Suprapubic skin (tissue), 4 donors: ENCODE measurements at regions not wholly inside any gene's neighbourhood (a gene's known extent, or its start where the extent isn't known, plus 50 kb on each side); places are given as distances from the start of the nearest gene placed in this dataset.

Source experiments
- DNase-seq, 2 donors: peaks; one replicate each; pipeline ENCODE4 v3.0.0-alpha.2; 2019; ENCODE audit warnings: low spot score in 2 of 2
- H3K27ac ChIP-seq: fragments of 200-600 bp; sonication (generic); one replicate; pipeline ENCODE4 v1.5.1; 2019
- H3K27me3 ChIP-seq: fragments of 200-600 bp; sonication (generic); one replicate; pipeline ENCODE4 v1.5.1; 2019
- H3K36me3 ChIP-seq: fragments of 200-600 bp; sonication (generic); one replicate; pipeline ENCODE4 v1.5.1; 2019
- H3K4me1 ChIP-seq: fragments of 200-600 bp; sonication (generic); one replicate; pipeline ENCODE4 v1.5.1; 2019
- H3K4me3 ChIP-seq: fragments of 200-600 bp; sonication (generic); one replicate; pipeline ENCODE4 v1.5.1; 2019; ENCODE audit warnings: mild to moderate bottlenecking
- H3K9me3 ChIP-seq: fragments of 200-600 bp; sonication (generic); one replicate; pipeline ENCODE4 v1.5.1; 2019
- EP300 ChIP-seq: sonication (generic); formaldehyde crosslinking; IDR thresholded peaks from one replicate; pipeline ENCODE4 v1.6.1; 2017; ENCODE audit warnings: antibody characterized with exemption
- POLR2A ChIP-seq, 2 donors: fragments of 450-650 bp; IDR thresholded peaks; one replicate each; pipeline ENCODE4 v1.6.1; 2017; ENCODE audit warnings: antibody characterized with exemption in 2 of 2, mild to moderate bottlenecking in 2 of 2, moderate library complexity in 2 of 2
- POLR2AphosphoS5 ChIP-seq, 3 donors: sonication (generic); formaldehyde crosslinking; IDR thresholded peaks; one replicate each; pipeline ENCODE4 v1.6.1; 2017; ENCODE audit warnings: antibody characterized with exemption in 3 of 3
- WGBS: methylation state at CpG from one replicate; pipeline ENCODE4 v1.1.5; 2018; 5-methylcytosine and 5-hydroxymethylcytosine counted together
- TF ChIP-seq, protein P1 (sequence below), 2 donors: fragments of 200-600 bp in 1 of 2; fragments of 450-650 bp in 1 of 2; sonication (generic) in 1 of 2; IDR thresholded peaks; one replicate each; pipeline ENCODE4 v1.5.1; 2016 to 2019; ENCODE audit warnings: antibody characterized with exemption in 2 of 2, mild to moderate bottlenecking in 1 of 2, moderate library complexity in 1 of 2

DNA sequence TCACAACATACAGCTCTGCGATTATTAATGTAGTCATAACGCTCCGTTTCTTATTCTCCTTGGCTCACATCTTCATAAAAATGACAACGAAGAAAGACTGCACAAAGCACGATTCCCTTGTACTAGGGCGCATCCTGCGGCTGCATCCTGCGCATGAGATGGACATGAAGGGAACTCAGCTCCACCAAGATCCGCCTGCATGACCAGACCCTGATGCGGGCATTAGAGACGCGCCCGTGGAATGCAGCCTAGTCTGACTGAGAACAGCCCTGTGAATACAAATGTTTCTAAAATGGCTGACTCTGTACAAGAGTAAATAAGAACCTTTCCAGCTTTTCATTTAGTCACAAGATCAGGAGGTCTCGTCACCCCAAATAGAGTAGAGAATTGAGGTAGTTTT is 422.2 kb downstream of the NOVA1 start:
- no peaks in the 10 kb centered on the region for H3K9me3 ChIP-seq
- no peaks in the 10 kb centered on the region for H3K36me3 ChIP-seq
- H3K27me3 ChIP-seq = no peaks in the 10 kb centered on the region
- H3K27ac ChIP-seq = no peak overlapping the region
- H3K4me1 ChIP-seq = no peaks in the 10 kb centered on the region
- no peak for DNase-seq
- 94% methylated on average over 14 of the region's 14 CpGs for WGBS
- no peak overlapping the region for H3K4me3 ChIP-seq
- TF ChIP-seq POLR2A (IDR thresholded peaks at IDR 0.05) (no peak), POLR2AphosphoS5 (IDR thresholded peaks at IDR 0.05) (no peak), EP300 (no peak)
- TF ChIP-seq, protein P1, sequence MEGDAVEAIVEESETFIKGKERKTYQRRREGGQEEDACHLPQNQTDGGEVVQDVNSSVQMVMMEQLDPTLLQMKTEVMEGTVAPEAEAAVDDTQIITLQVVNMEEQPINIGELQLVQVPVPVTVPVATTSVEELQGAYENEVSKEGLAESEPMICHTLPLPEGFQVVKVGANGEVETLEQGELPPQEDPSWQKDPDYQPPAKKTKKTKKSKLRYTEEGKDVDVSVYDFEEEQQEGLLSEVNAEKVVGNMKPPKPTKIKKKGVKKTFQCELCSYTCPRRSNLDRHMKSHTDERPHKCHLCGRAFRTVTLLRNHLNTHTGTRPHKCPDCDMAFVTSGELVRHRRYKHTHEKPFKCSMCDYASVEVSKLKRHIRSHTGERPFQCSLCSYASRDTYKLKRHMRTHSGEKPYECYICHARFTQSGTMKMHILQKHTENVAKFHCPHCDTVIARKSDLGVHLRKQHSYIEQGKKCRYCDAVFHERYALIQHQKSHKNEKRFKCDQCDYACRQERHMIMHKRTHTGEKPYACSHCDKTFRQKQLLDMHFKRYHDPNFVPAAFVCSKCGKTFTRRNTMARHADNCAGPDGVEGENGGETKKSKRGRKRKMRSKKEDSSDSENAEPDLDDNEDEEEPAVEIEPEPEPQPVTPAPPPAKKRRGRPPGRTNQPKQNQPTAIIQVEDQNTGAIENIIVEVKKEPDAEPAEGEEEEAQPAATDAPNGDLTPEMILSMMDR (IDR thresholded peaks at IDR 0.05) = no peak

DNA sequence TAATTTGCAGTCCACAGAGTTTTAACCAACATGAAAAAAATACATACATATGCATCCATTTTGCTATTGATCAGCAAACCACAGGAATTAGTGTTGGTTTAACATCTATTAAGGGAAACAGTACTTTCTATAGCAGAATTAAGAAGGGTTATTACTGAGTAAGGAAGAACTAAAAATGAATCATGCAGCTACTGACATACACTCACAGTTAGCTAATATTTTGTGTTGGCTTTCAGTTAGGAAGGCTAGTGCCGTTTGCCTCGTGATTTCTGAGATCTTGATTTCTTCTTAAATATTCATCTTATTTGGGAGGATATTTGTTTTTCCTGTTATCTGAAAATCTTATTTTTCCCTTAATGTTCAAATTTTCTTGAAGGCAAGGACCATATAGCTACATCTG is 423.4 kb downstream of the NOVA1 start:
- Histone ChIP-seq H3K27me3 (no peaks in the 10 kb centered on the region), H3K4me1 (no peaks in the 10 kb centered on the region), H3K36me3 (no peaks in the 10 kb centered on the region), H3K9me3 (no peaks in the 10 kb centered on the region), H3K27ac (no peak overlapping the region), H3K4me3 (no peak overlapping the region)
- TF ChIP-seq POLR2AphosphoS5 (IDR thresholded peaks at IDR 0.05) (no peak), POLR2A (IDR thresholded peaks at IDR 0.05) (no peak), EP300 (no peak)
- TF ChIP-seq, protein P1 (IDR thresholded peaks at IDR 0.05) = no peak
- DNase-seq = no peak
- 72% methylated on average over 2 of the region's 2 CpGs for WGBS

DNA sequence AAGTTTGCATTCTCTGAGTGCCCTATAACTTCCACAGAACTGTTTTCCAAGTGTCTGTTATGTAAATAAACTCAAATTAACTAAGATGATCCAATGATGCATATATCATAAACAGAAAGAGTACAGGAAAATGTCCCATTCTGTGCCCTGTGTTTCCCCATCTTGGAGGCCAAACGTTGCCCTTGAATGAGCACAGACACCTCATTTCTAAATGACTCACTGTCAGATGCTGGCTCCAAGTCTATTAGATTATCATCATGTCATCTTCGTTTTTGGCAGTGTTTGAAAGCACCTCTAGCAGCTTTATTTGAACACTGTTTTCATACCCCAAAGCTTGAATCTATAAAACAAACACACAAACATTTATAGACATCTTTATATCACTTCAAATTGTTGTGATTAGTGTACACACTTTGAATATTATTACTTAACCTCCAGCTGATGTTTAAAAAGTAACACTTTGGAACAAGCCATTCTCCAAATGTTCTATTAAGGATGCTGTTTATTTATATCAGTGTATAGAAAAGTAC is 424.2 kb downstream of the NOVA1 start:
- Histone ChIP-seq H3K4me3 (no peak overlapping the region), H3K9me3 (no peaks in the 10 kb centered on the region), H3K36me3 (no peaks in the 10 kb centered on the region), H3K4me1 (no peaks in the 10 kb centered on the region), H3K27ac (no peak overlapping the region), H3K27me3 (no peaks in the 10 kb centered on the region)
- DNase-seq = no peak
- no peak for TF ChIP-seq EP300
- no peak for TF ChIP-seq POLR2A (IDR thresholded peaks at IDR 0.05)
- no peak for TF ChIP-seq POLR2AphosphoS5 (IDR thresholded peaks at IDR 0.05)
- TF ChIP-seq, protein P1 (IDR thresholded peaks at IDR 0.05) = no peak
- WGBS = 21% methylated on average over 2 of the region's 2 CpGs

DNA sequence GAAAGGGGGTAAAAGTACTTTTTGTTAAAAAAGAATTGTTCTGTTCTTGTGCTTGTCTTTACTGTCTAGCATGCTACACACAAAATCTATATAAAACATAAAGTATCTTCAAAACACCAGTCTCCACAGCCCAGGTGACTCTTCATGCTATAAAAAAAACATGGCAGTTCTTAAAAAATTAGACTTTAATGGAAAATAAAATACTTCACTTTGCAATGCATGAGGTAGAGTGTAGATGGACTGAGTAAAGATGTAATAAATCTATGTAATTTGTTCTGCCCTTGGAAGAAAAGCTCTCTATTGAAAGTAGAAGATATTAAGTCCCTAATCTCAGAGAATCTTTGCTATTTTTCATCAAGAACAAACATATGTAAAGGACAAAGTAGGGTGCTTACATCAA is 425.4 kb downstream of the NOVA1 start:
- TF ChIP-seq POLR2A (IDR thresholded peaks at IDR 0.05) (no peak), EP300 (no peak), POLR2AphosphoS5 (IDR thresholded peaks at IDR 0.05) (no peak)
- TF ChIP-seq, protein P1 (IDR thresholded peaks at IDR 0.05) = no peak
- no peaks in the 10 kb centered on the region for H3K36me3 ChIP-seq
- no peak for DNase-seq
- H3K4me3 ChIP-seq = no peak overlapping the region
- no peak overlapping the region for H3K27ac ChIP-seq
- no peaks in the 10 kb centered on the region for H3K4me1 ChIP-seq
- no peaks in the 10 kb centered on the region for H3K9me3 ChIP-seq
- no peaks in the 10 kb centered on the region for H3K27me3 ChIP-seq

DNA sequence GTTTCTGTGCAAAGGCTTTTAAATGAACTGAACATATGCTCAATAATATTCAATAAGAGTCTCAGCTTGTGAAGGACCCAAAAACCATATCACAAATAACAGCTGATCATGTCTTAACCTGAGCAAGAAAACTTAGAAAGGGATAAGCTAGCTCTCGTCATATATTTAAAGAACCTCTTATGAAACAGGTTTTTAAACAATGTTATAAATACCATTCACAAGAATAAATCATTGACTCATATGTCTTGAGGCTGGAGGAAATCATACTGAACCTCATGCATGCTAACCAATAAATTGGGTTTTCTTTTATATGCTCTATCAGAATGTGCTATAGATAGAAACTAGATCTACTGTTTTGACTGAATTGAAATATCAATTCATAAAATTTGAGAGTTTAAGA is 426.9 kb downstream of the NOVA1 start:
- Histone ChIP-seq H3K27ac (no peak overlapping the region), H3K9me3 (no peaks in the 10 kb centered on the region), H3K27me3 (no peaks in the 10 kb centered on the region), H3K36me3 (no peaks in the 10 kb centered on the region), H3K4me3 (no peak overlapping the region), H3K4me1 (no peaks in the 10 kb centered on the region)
- 56% methylated on average over 1 of the region's 1 CpG for WGBS
- no peak for DNase-seq
- TF ChIP-seq, protein P1 (IDR thresholded peaks at IDR 0.05) = no peak
- TF ChIP-seq POLR2AphosphoS5 (IDR thresholded peaks at IDR 0.05) (no peak), EP300 (no peak), POLR2A (IDR thresholded peaks at IDR 0.05) (no peak)
